IPS-18a (cell line): ENCODE measurements at regions not wholly inside any gene's neighbourhood (a gene's known extent, or its start where the extent isn't known, plus 50 kb on each side); places are given as distances from the start of the nearest gene placed in this dataset.
A peak's percentile ranks its signal among the peaks of the same experiment; 100 is the strongest.

Source experiments
- H3K27ac ChIP-seq: one replicate; pipeline ENCODE4 v1.5.1; 2013; ENCODE audit warnings: low read length
- H3K27me3 ChIP-seq: one replicate; pipeline ENCODE4 v1.6.1; 2013; ENCODE audit warnings: mild to moderate bottlenecking, low read length; ENCODE audit not compliant: control insufficient read depth, insufficient read depth
- H3K36me3 ChIP-seq: one replicate; pipeline ENCODE4 v1.6.1; 2013; ENCODE audit warnings: low read depth, low read length; ENCODE audit not compliant: control insufficient read depth
- H3K4me1 ChIP-seq: one replicate; pipeline ENCODE4 v1.6.1; 2013; ENCODE audit warnings: low read depth, low read length; ENCODE audit not compliant: control insufficient read depth
- H3K4me3 ChIP-seq: one replicate; pipeline ENCODE4 v1.5.1; 2013; ENCODE audit warnings: low read length
- H3K9ac ChIP-seq: one replicate; pipeline ENCODE4 v1.6.1; 2013; ENCODE audit warnings: mild to moderate bottlenecking, low read length, moderate library complexity
- H3K9me3 ChIP-seq: one replicate; pipeline ENCODE4 v1.6.1; 2013; ENCODE audit warnings: low read depth, low read length; ENCODE audit not compliant: control insufficient read depth

- Histone ChIP-seq H3K4me1 (no peaks in the 10 kb centered on the region), H3K4me3 (no peak overlapping the region), H3K27ac (no peak overlapping the region), H3K27me3 (no peaks in the 10 kb centered on the region), H3K9ac (no peak overlapping the region), H3K36me3 (no peaks in the 10 kb centered on the region), H3K9me3 (no peaks in the 10 kb centered on the region)
Observed at GRCh38 chr9:20144197-20144596, 355.4 kb upstream of the SLC24A2 start.

GRCh38 chr9:20139763-20140290 is 351.0 kb upstream of the SLC24A2 start:
- Histone ChIP-seq H3K9ac (no peak overlapping the region), H3K4me3 (no peak overlapping the region), H3K36me3 (no peaks in the 10 kb centered on the region), H3K4me1 (no peaks in the 10 kb centered on the region), H3K9me3 (no peaks in the 10 kb centered on the region), H3K27me3 (no peaks in the 10 kb centered on the region), H3K27ac (no peak overlapping the region)

GRCh38 chr9:20138841-20139240 is 350.0 kb upstream of the SLC24A2 start:
- Histone ChIP-seq H3K27ac (no peak overlapping the region), H3K9ac (no peak overlapping the region), H3K36me3 (no peaks in the 10 kb centered on the region), H3K9me3 (no peaks in the 10 kb centered on the region), H3K4me3 (no peak overlapping the region), H3K4me1 (no peaks in the 10 kb centered on the region), H3K27me3 (no peaks in the 10 kb centered on the region)

- no peaks in the 10 kb centered on the region for H3K36me3 ChIP-seq
- no peak overlapping the region for H3K4me3 ChIP-seq
- no peak overlapping the region for H3K27ac ChIP-seq
- no peak overlapping the region for H3K9ac ChIP-seq
- no peaks in the 10 kb centered on the region for H3K27me3 ChIP-seq
- H3K9me3 ChIP-seq, result no peaks in the 10 kb centered on the region
- no peaks in the 10 kb centered on the region for H3K4me1 ChIP-seq
Observed at GRCh38 chr9:20138116-20138515, 349.3 kb upstream of the SLC24A2 start.

- H3K9ac ChIP-seq, result no peak overlapping the region
- no peak overlapping the region for H3K27ac ChIP-seq
- no peaks in the 10 kb centered on the region for H3K27me3 ChIP-seq
- H3K4me1 ChIP-seq, result no peaks in the 10 kb centered on the region
- H3K36me3 ChIP-seq, result no peaks in the 10 kb centered on the region
- H3K9me3 ChIP-seq, result no peaks in the 10 kb centered on the region
- no peak overlapping the region for H3K4me3 ChIP-seq
Observed at GRCh38 chr9:20137425-20137824, 348.6 kb upstream of the SLC24A2 start.

GRCh38 chr9:20135119-20135697 is 346.4 kb upstream of the SLC24A2 start:
- Histone ChIP-seq H3K4me1 (no peaks in the 10 kb centered on the region), H3K36me3 (no peaks in the 10 kb centered on the region), H3K9ac (no peak overlapping the region), H3K27me3 (no peaks in the 10 kb centered on the region), H3K9me3 (no peaks in the 10 kb centered on the region), H3K27ac (no peak overlapping the region), H3K4me3 (no peak overlapping the region)

GRCh38 chr9:20125727-20126126 is 336.9 kb upstream of the SLC24A2 start:
- Histone ChIP-seq H3K27me3 (no peaks in the 10 kb centered on the region), H3K4me1 (no peaks in the 10 kb centered on the region), H3K9me3 (no peaks in the 10 kb centered on the region), H3K27ac (no peak overlapping the region), H3K4me3 (no peak overlapping the region), H3K36me3 (no peaks in the 10 kb centered on the region), H3K9ac (no peak overlapping the region)

- Histone ChIP-seq H3K4me3 (no peak overlapping the region), H3K27ac (no peak overlapping the region), H3K9ac (no peak overlapping the region), H3K4me1 (no peaks in the 10 kb centered on the region), H3K36me3 (no peaks in the 10 kb centered on the region), H3K27me3 (no peaks in the 10 kb centered on the region), H3K9me3 (peaks cover 7% of the 10 kb centered on the region)
Observed at GRCh38 chr9:20119566-20119965, 330.7 kb upstream of the SLC24A2 start.

- Histone ChIP-seq H3K36me3 (no peaks in the 10 kb centered on the region), H3K9me3 (peaks cover 7% of the 10 kb centered on the region), H3K9ac (no peak overlapping the region), H3K4me1 (no peaks in the 10 kb centered on the region), H3K27me3 (no peaks in the 10 kb centered on the region), H3K27ac (no peak overlapping the region), H3K4me3 (no peak overlapping the region)
Observed at GRCh38 chr9:20117986-20118385, 329.1 kb upstream of the SLC24A2 start.

- peaks cover 1% of the 10 kb centered on the region for H3K27me3 ChIP-seq
- H3K36me3 ChIP-seq, result no peaks in the 10 kb centered on the region
- peaks cover 7% of the 10 kb centered on the region for H3K9me3 ChIP-seq
- H3K9ac ChIP-seq, result no peak overlapping the region
- no peak overlapping the region for H3K4me3 ChIP-seq
- H3K4me1 ChIP-seq, result peaks cover 5% of the 10 kb centered on the region
- no peak overlapping the region for H3K27ac ChIP-seq
Observed at GRCh38 chr9:20117482-20117881, 328.6 kb upstream of the SLC24A2 start.

GRCh38 chr9:20114974-20115373 is 326.1 kb upstream of the SLC24A2 start:
- peaks cover 7% of the 10 kb centered on the region for H3K9me3 ChIP-seq
- H3K27ac ChIP-seq, result no peak overlapping the region
- peaks cover 9% of the 10 kb centered on the region for H3K27me3 ChIP-seq
- no peaks in the 10 kb centered on the region for H3K36me3 ChIP-seq
- no peak overlapping the region for H3K9ac ChIP-seq
- H3K4me3 ChIP-seq, result no peak overlapping the region
- H3K4me1 ChIP-seq, result peaks cover 29% of the 10 kb centered on the region

GRCh38 chr9:20112205-20112783 is 323.5 kb upstream of the SLC24A2 start:
- Histone ChIP-seq H3K27me3 (peaks cover 13% of the 10 kb centered on the region), H3K4me3 (peak overlapping the region; percentile 23), H3K27ac (no peak overlapping the region), H3K9me3 (peaks cover 7% of the 10 kb centered on the region), H3K4me1 (peaks cover 35% of the 10 kb centered on the region), H3K9ac (no peak overlapping the region), H3K36me3 (no peaks in the 10 kb centered on the region)
